ENCODE measurements at regions not wholly inside any gene's neighbourhood (a gene's known extent, or its start where the extent isn't known, plus 50 kb on each side); places are given as distances from the start of the nearest gene placed in this dataset.

GRCh38 chr9:6080154-6080716, 64.8 kb upstream of the RANBP6 start:
- no peak for TF ChIP-seq CSRNP3 (CRISPR knock-in tag; IDR thresholded peaks at IDR 0.05)
- TF ChIP-seq POU6F1 (CRISPR knock-in tag; IDR thresholded peaks at IDR 0.05; ENCODE audit: borderline replicate concordance, low read depth): no peak
- TF ChIP-seq TOX (CRISPR knock-in tag; IDR thresholded peaks at IDR 0.05; ENCODE audit: borderline replicate concordance): no peak
- no peak for TF ChIP-seq ZNF8 (CRISPR knock-in tag; IDR thresholded peaks at IDR 0.05)
- TF ChIP-seq CREB5 (CRISPR knock-in tag; IDR thresholded peaks at IDR 0.05; ENCODE audit: low read depth): no peak
- no peak for TF ChIP-seq ZFP3 (CRISPR knock-in tag; IDR thresholded peaks at IDR 0.05)
- no peak for TF ChIP-seq ZFP30 (CRISPR knock-in tag; IDR thresholded peaks at IDR 0.05)
